ENCODE measurements at regions not wholly inside any gene's neighbourhood (a gene's known extent, or its start where the extent isn't known, plus 50 kb on each side); places are given as distances from the start of the nearest gene placed in this dataset.

DNA sequence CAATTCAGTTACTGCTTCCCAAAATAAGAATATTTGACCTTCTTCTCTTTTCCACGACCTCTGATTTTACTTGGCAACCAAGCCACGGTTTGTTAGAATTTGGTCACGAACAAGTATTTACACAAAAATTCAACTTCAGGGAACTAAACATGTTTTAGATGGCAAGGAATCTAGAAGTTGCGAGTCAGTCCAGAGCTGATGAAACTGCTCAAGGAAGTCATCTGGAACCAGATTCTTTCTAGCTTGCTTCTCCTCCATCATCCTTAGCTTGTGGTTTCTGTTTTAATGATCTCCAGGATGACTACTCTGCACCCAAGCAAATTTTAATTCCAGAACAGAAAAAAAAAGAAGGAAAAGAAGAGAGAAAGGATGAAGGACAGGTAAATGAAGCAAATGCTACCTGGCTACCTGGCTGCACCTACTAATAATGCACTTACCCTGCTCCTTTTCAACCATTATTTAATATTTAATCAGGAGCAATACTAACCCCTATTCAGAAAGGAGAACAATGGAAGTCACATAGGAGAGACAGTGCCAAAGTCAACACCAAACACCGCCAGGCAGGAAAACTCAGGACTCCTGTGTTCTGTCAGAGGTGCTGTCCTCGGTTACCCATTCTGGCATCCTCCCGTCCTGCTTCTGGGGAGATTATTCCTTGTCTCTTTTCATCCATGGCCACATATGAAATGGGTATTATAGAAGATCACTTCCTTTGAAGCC lies 54.2 kb upstream of the RGS7 start:
- Mint-ChIP-seq H3K36me3 (ENCODE audit: low read depth) (no peaks in the 10 kb centered on the region), H3K27me3 (peaks cover 5% of the 10 kb centered on the region), H3K9me3 (no peaks in the 10 kb centered on the region), H3K4me3 (no peak overlapping the region), H3K4me1 (ENCODE audit: low read depth) (no peaks in the 10 kb centered on the region), H3K27ac (no peak overlapping the region)
- Histone ChIP-seq H3K36me3 (ENCODE audit: insufficient read depth, low read length) (no peaks in the 10 kb centered on the region), H3K27me3 (ENCODE audit: control insufficient read depth in 1 of 2, insufficient read depth in 2 of 2, low read length in 2 of 2) (no peaks in the 10 kb centered on the region), H3K27ac (ENCODE audit: low read depth in 1 of 2, low read length in 2 of 2) (no peak overlapping the region), H3K4me3 (ENCODE audit: low read length) (no peak overlapping the region), H3K4me1 (ENCODE audit: insufficient read depth, low read length) (no peaks in the 10 kb centered on the region), H3K9me3 (ENCODE audit: control insufficient read depth in 1 of 2, insufficient read depth in 1 of 2, low read length in 2 of 2) (no peaks in the 10 kb centered on the region)
- TF ChIP-seq, protein P1, sequence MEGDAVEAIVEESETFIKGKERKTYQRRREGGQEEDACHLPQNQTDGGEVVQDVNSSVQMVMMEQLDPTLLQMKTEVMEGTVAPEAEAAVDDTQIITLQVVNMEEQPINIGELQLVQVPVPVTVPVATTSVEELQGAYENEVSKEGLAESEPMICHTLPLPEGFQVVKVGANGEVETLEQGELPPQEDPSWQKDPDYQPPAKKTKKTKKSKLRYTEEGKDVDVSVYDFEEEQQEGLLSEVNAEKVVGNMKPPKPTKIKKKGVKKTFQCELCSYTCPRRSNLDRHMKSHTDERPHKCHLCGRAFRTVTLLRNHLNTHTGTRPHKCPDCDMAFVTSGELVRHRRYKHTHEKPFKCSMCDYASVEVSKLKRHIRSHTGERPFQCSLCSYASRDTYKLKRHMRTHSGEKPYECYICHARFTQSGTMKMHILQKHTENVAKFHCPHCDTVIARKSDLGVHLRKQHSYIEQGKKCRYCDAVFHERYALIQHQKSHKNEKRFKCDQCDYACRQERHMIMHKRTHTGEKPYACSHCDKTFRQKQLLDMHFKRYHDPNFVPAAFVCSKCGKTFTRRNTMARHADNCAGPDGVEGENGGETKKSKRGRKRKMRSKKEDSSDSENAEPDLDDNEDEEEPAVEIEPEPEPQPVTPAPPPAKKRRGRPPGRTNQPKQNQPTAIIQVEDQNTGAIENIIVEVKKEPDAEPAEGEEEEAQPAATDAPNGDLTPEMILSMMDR (IDR thresholded peaks at IDR 0.05), result no peak
- CTCF ChIA-PET, result no interaction called here
- ATAC-seq (ENCODE audit: poor library complexity) (no peak), DNase-seq (no peak)
- intact Hi-C loops (cut with DNase I, micrococcal nuclease), result no loop called here
- POLR2A ChIA-PET, result no interaction called here

GRCh38 chr1:241408170-241408569 lies 51.2 kb upstream of the RGS7 start:
- ATAC-seq (ENCODE audit: poor library complexity), result no peak
- H3K4me1 Mint-ChIP-seq (ENCODE audit: low read depth), result no peaks in the 10 kb centered on the region
- H3K27ac Mint-ChIP-seq, result no peak overlapping the region
- no peaks in the 10 kb centered on the region for H3K9me3 ChIP-seq (ENCODE audit: control insufficient read depth in 1 of 2, insufficient read depth in 1 of 2, low read length in 2 of 2)
- H3K4me3 Mint-ChIP-seq, result no peak overlapping the region
- H3K36me3 Mint-ChIP-seq (ENCODE audit: low read depth), result no peaks in the 10 kb centered on the region
- H3K27ac ChIP-seq (ENCODE audit: low read depth in 1 of 2, low read length in 2 of 2), result no peak overlapping the region
- no peak overlapping the region for H3K4me3 ChIP-seq (ENCODE audit: low read length)
- H3K9me3 Mint-ChIP-seq, result no peaks in the 10 kb centered on the region
- no peaks in the 10 kb centered on the region for H3K27me3 ChIP-seq (ENCODE audit: control insufficient read depth in 1 of 2, insufficient read depth in 2 of 2, low read length in 2 of 2)
- no peaks in the 10 kb centered on the region for H3K36me3 ChIP-seq (ENCODE audit: insufficient read depth, low read length)
- H3K4me1 ChIP-seq (ENCODE audit: insufficient read depth, low read length), result no peaks in the 10 kb centered on the region
- TF ChIP-seq, protein P1 (IDR thresholded peaks at IDR 0.05), result no peak
- DNase-seq, result no peak
- intact Hi-C loops (cut with DNase I, micrococcal nuclease), result no loop called here
- H3K27me3 Mint-ChIP-seq, result peaks cover 5% of the 10 kb centered on the region
- CTCF ChIA-PET, result no interaction called here
- POLR2A ChIA-PET, result no interaction called here

All from CD4-positive, alpha-beta T cell (primary cell).